ENCODE measurements at regions not wholly inside any gene's neighbourhood (a gene's known extent, or its start where the extent isn't known, plus 50 kb on each side); places are given as distances from the start of the nearest gene placed in this dataset.

DNA sequence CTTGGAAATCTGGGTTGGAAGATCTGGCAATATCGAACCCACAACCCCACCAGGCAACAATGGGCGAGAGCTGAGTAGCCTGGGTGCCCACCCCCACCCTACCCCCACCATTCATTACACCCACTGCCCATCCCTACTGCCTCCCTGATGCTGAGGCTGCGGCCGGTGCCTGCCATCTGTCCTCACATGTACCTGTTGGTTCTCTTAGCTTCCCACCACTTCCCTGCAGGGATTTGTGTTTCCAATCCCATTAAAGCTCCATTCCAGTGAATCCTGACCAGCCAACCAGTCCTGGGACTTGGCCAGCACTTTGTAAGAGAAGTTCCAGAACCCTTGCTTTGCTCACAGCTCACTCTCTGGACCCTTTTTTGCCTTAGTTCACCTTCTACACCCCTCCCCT lies 163.0 kb upstream of the SH3BP4 start:
- no peak for TF ChIP-seq MYC (IDR thresholded peaks at IDR 0.05; ENCODE audit: low read depth, low read length)
- TF ChIP-seq MAX (IDR thresholded peaks at IDR 0.05; ENCODE audit: low read depth, low read length) = no peak
- TF ChIP-seq, protein P1, sequence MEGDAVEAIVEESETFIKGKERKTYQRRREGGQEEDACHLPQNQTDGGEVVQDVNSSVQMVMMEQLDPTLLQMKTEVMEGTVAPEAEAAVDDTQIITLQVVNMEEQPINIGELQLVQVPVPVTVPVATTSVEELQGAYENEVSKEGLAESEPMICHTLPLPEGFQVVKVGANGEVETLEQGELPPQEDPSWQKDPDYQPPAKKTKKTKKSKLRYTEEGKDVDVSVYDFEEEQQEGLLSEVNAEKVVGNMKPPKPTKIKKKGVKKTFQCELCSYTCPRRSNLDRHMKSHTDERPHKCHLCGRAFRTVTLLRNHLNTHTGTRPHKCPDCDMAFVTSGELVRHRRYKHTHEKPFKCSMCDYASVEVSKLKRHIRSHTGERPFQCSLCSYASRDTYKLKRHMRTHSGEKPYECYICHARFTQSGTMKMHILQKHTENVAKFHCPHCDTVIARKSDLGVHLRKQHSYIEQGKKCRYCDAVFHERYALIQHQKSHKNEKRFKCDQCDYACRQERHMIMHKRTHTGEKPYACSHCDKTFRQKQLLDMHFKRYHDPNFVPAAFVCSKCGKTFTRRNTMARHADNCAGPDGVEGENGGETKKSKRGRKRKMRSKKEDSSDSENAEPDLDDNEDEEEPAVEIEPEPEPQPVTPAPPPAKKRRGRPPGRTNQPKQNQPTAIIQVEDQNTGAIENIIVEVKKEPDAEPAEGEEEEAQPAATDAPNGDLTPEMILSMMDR (IDR thresholded peaks at IDR 0.05; ENCODE audit: low read depth, low read length) = no peak
- no peak for TF ChIP-seq POLR2A (IDR thresholded peaks at IDR 0.05; ENCODE audit: extremely low read depth, insufficient read length)
- no peak for DNase-seq (ENCODE audit: low read depth)

DNA sequence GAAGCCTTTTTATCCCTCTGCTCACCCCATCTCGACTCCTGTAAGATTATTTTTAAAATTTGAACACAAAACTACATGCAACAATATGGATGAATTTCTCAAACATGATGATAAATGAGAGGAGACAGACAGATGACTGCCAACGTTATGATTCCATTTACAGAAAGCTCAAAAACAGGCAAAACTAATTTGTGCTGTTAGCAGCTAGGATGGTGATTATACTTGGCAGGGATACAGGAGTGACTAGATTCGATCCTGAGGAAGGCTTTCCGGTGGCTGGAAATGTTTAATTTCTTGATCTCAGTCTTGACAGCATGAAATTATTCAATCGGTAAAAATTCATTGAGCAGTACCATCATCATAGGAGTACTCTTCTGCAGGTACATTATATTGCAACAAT lies 163.4 kb upstream of the SH3BP4 start:
- H3K4me3 ChIP-seq (ENCODE audit: low read depth, low read length) = no peak overlapping the region
- no peak for DNase-seq (ENCODE audit: low read depth)
- TF ChIP-seq MAX (IDR thresholded peaks at IDR 0.05; ENCODE audit: low read depth, low read length) (no peak), POLR2A (IDR thresholded peaks at IDR 0.05; ENCODE audit: extremely low read depth, insufficient read length) (no peak), MYC (IDR thresholded peaks at IDR 0.05; ENCODE audit: low read depth, low read length) (no peak)
- TF ChIP-seq, protein P1 (IDR thresholded peaks at IDR 0.05; ENCODE audit: low read depth, low read length) = no peak

More for the DNA sequence above, 163.0 kb upstream of the SH3BP4 start:
- H3K4me3 ChIP-seq (ENCODE audit: low read depth, low read length) = no peak overlapping the region

- TF ChIP-seq MYC (IDR thresholded peaks at IDR 0.05; ENCODE audit: low read depth, low read length) (no peak), POLR2A (IDR thresholded peaks at IDR 0.05; ENCODE audit: extremely low read depth, insufficient read length) (no peak)
- TF ChIP-seq, protein P1 (IDR thresholded peaks at IDR 0.05; ENCODE audit: low read depth, low read length) = no peak
- no peak overlapping the region for H3K4me3 ChIP-seq (ENCODE audit: low read depth, low read length)
- no peak for DNase-seq (ENCODE audit: low read depth)
Measured at GRCh38 chr2:234787114-234787513, 164.7 kb upstream of the SH3BP4 start.

- H3K4me3 ChIP-seq (ENCODE audit: low read depth, low read length) = no peak overlapping the region
- no peak for DNase-seq (ENCODE audit: low read depth)
- TF ChIP-seq MAX (IDR thresholded peaks at IDR 0.05; ENCODE audit: low read depth, low read length) = no peak
- TF ChIP-seq MYC (IDR thresholded peaks at IDR 0.05; ENCODE audit: low read depth, low read length) = no peak
- no peak for TF ChIP-seq POLR2A (IDR thresholded peaks at IDR 0.05; ENCODE audit: extremely low read depth, insufficient read length)
- TF ChIP-seq, protein P1 (IDR thresholded peaks at IDR 0.05; ENCODE audit: low read depth, low read length) = no peak
Measured at GRCh38 chr2:234773764-234774409, 177.9 kb upstream of the SH3BP4 start.

DNA sequence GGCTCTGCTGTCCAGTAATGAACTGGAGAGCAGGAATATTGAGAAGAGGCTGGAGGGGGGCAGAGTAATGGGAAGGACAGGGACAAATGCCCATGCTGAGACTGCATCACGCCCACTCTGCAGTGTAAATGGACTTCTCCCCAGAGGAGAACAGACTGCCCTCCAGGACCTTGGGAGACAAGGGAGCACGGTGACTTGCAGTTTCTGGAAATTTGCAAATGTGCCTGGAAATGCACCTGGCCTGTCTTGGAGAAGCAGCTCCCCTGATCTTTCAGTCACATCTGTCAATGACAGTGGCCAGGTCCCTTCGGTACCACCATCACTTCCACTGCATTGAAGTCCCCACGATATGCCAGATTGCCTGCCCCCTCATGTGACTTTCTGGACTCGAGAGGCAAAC lies 178.7 kb upstream of the SH3BP4 start:
- no peak for TF ChIP-seq MYC (IDR thresholded peaks at IDR 0.05; ENCODE audit: low read depth, low read length)
- TF ChIP-seq POLR2A (IDR thresholded peaks at IDR 0.05; ENCODE audit: extremely low read depth, insufficient read length) = no peak
- TF ChIP-seq MAX (IDR thresholded peaks at IDR 0.05; ENCODE audit: low read depth, low read length) = no peak
- TF ChIP-seq, protein P1 (IDR thresholded peaks at IDR 0.05; ENCODE audit: low read depth, low read length) = no peak
- DNase-seq (ENCODE audit: low read depth) = no peak
- H3K4me3 ChIP-seq (ENCODE audit: low read depth, low read length) = no peak overlapping the region

- H3K4me3 ChIP-seq (ENCODE audit: low read depth, low read length) = no peak overlapping the region
- no peak for TF ChIP-seq MYC (IDR thresholded peaks at IDR 0.05; ENCODE audit: low read depth, low read length)
- no peak for TF ChIP-seq MAX (IDR thresholded peaks at IDR 0.05; ENCODE audit: low read depth, low read length)
- TF ChIP-seq, protein P1 (IDR thresholded peaks at IDR 0.05; ENCODE audit: low read depth, low read length) = no peak
- TF ChIP-seq POLR2A (IDR thresholded peaks at IDR 0.05; ENCODE audit: extremely low read depth, insufficient read length) = no peak
- no peak for DNase-seq (ENCODE audit: low read depth)
Measured at GRCh38 chr2:234772733-234773060, 179.1 kb upstream of the SH3BP4 start.
